H9 (cell line): ENCODE measurements at regions not wholly inside any gene's neighbourhood (a gene's known extent, or its start where the extent isn't known, plus 50 kb on each side); places are given as distances from the start of the nearest gene placed in this dataset.

Experiments used
- DNase-seq: peaks from one replicate; pipeline ENCODE4 v3.0.0-alpha.2; 2017
- H2AFZ ChIP-seq: one replicate; pipeline ENCODE4 v1.6.1; 2013; ENCODE audit warnings: mild to moderate bottlenecking, low read length, control low read depth, moderate library complexity
- H2AK5ac ChIP-seq: 2 replicates; pipeline ENCODE4 v1.6.1; 2013; ENCODE audit warnings: low read length, control low read depth, mixed read lengths; ENCODE audit not compliant: insufficient read length
- H2BK120ac ChIP-seq: one replicate; pipeline ENCODE4 v1.6.1; 2013; ENCODE audit warnings: low read depth, mild to moderate bottlenecking, low read length, control low read depth, inconsistent platforms; ENCODE audit not compliant: poor library complexity, severe bottlenecking
- H2BK12ac ChIP-seq: 2 replicates; pipeline ENCODE4 v1.6.1; 2013; ENCODE audit warnings: low read length, control low read depth, mixed read lengths, low read depth; ENCODE audit not compliant: insufficient read length
- H2BK15ac ChIP-seq: 2 replicates; pipeline ENCODE4 v1.6.1; 2013; ENCODE audit warnings: low read depth, low read length, control low read depth
- H2BK20ac ChIP-seq: one replicate; pipeline ENCODE4 v1.6.1; 2013; ENCODE audit warnings: low read depth, mild to moderate bottlenecking, low read length, control low read depth, inconsistent platforms; ENCODE audit not compliant: poor library complexity, severe bottlenecking
- H2BK5ac ChIP-seq: 2 replicates; pipeline ENCODE4 v1.6.1; 2013; ENCODE audit warnings: low read length, control low read depth, mixed read lengths; ENCODE audit not compliant: insufficient read length
- H3K14ac ChIP-seq: 2 replicates; pipeline ENCODE4 v1.6.1; 2013; ENCODE audit warnings: low read length, control low read depth; ENCODE audit not compliant: insufficient read depth
- H3K18ac ChIP-seq: 2 replicates; pipeline ENCODE4 v1.6.1; 2013; ENCODE audit warnings: low read depth, mild to moderate bottlenecking, mixed read lengths, low read length, control low read depth; ENCODE audit not compliant: insufficient read length
- H3K23ac ChIP-seq: 2 replicates; pipeline ENCODE4 v1.6.1; 2013; ENCODE audit warnings: low read length, control low read depth, mixed read lengths, low read depth; ENCODE audit not compliant: insufficient read length
- H3K23me2 ChIP-seq: 2 replicates; pipeline ENCODE4 v1.6.1; 2013; ENCODE audit warnings: low read depth, mild to moderate bottlenecking, mixed read lengths, low read length, control low read depth; ENCODE audit not compliant: insufficient read length, poor library complexity, severe bottlenecking
- H3K27ac ChIP-seq: 2 replicates; pipeline ENCODE4 v1.5.1; 2013; ENCODE audit warnings: low read length, control low read depth, mixed read lengths, low read depth; ENCODE audit not compliant: insufficient read length
- H3K27me3 ChIP-seq: 2 replicates; pipeline ENCODE4 v1.6.1; 2013; ENCODE audit warnings: low read length, control low read depth, inconsistent platforms; ENCODE audit not compliant: insufficient read depth
- H3K4ac ChIP-seq: 2 replicates; pipeline ENCODE4 v1.6.1; 2013; ENCODE audit warnings: low read depth, mild to moderate bottlenecking, control low read depth, inconsistent platforms, low read length, moderate library complexity
- H3K4me1 ChIP-seq: 2 replicates; pipeline ENCODE4 v1.6.1; 2013; ENCODE audit warnings: low read length, control low read depth, inconsistent platforms; ENCODE audit not compliant: insufficient read depth
- H3K4me2 ChIP-seq: 2 replicates; pipeline ENCODE4 v1.6.1; 2013; ENCODE audit warnings: low read length, control low read depth, mixed read lengths; ENCODE audit not compliant: insufficient read length, insufficient read depth
- H3K56ac ChIP-seq: 2 replicates; pipeline ENCODE4 v1.6.1; 2013; ENCODE audit warnings: low read depth, mild to moderate bottlenecking, mixed read lengths, low read length, control low read depth; ENCODE audit not compliant: insufficient read length
- H3K79me1 ChIP-seq: 2 replicates; pipeline ENCODE4 v1.6.1; 2013; ENCODE audit warnings: low read depth, mild to moderate bottlenecking, moderate library complexity, low read length, control low read depth, inconsistent platforms; ENCODE audit not compliant: insufficient read depth, poor library complexity, severe bottlenecking
- H3K79me2 ChIP-seq: 2 replicates; pipeline ENCODE4 v1.6.1; 2013; ENCODE audit warnings: low read length, control low read depth, inconsistent platforms; ENCODE audit not compliant: insufficient read depth
- H3K9ac ChIP-seq: 2 replicates; pipeline ENCODE4 v1.6.1; 2013; ENCODE audit warnings: low read length, control low read depth, mixed read lengths; ENCODE audit not compliant: insufficient read length; ENCODE audit errors: extremely low read depth
- H3K9me3 ChIP-seq: one replicate; pipeline ENCODE4 v1.6.1; 2013; ENCODE audit warnings: low read depth, low read length, inconsistent platforms; ENCODE audit not compliant: control insufficient read depth
- H3T11ph ChIP-seq: one replicate; pipeline ENCODE4 v1.6.1; 2013; ENCODE audit warnings: mild to moderate bottlenecking, low read length, control low read depth, inconsistent platforms
- H4K20me1 ChIP-seq: one replicate; pipeline ENCODE4 v1.6.1; 2013; ENCODE audit not compliant: control insufficient read depth, insufficient read length, insufficient read depth
- H4K5ac ChIP-seq: 2 replicates; pipeline ENCODE4 v1.6.1; 2013; ENCODE audit warnings: low read depth, mild to moderate bottlenecking, mixed read lengths, low read length, control low read depth; ENCODE audit not compliant: insufficient read length
- H4K8ac ChIP-seq: replicated peaks from 2 replicates; pipeline ENCODE4 v1.6.1; 2013; ENCODE audit warnings: low read length, control low read depth, mixed read lengths, low read depth; ENCODE audit not compliant: insufficient read length
- H4K91ac ChIP-seq: 2 replicates; pipeline ENCODE4 v1.6.1; 2013; ENCODE audit warnings: low read depth, mild to moderate bottlenecking, moderate library complexity, mixed read lengths, low read length, control low read depth; ENCODE audit not compliant: insufficient read length
- H3K27ac Mint-ChIP-seq, 3 experiments: 2 replicates in 2 of 3; 3 replicates in 1 of 3; pipeline ENCODE4 v1.8.0; 2020 to 2021; ENCODE audit warnings: mixed read lengths in 3 of 3, mild to moderate bottlenecking in 1 of 3, moderate library complexity in 1 of 3
- H3K27me3 Mint-ChIP-seq: 2 replicates; pipeline ENCODE4 v1.8.0; 2021; ENCODE audit warnings: low read depth, mild to moderate bottlenecking, moderate library complexity, mixed read lengths
- H3K36me3 Mint-ChIP-seq, 3 experiments: 2 replicates in 2 of 3; 3 replicates in 1 of 3; pipeline ENCODE4 v1.8.0; 2020 to 2021; ENCODE audit warnings: low read depth in 3 of 3, mixed read lengths in 3 of 3; ENCODE audit not compliant: insufficient read depth in 1 of 3
- H3K4me1 Mint-ChIP-seq, 2 experiments: 2 replicates each; pipeline ENCODE4 v1.8.0; 2020; ENCODE audit warnings: mixed read lengths in 2 of 2
- H3K4me3 Mint-ChIP-seq, 2 experiments: 2 replicates in 1 of 2; 3 replicates in 1 of 2; pipeline ENCODE4 v1.8.0; 2020 to 2021; ENCODE audit warnings: mild to moderate bottlenecking in 2 of 2, mixed read lengths in 2 of 2, moderate library complexity in 1 of 2
- H3K9me3 Mint-ChIP-seq, 2 experiments: 2 replicates in 1 of 2; 3 replicates in 1 of 2; pipeline ENCODE4 v1.8.0; 2020; ENCODE audit warnings: mild to moderate bottlenecking in 2 of 2, mixed read lengths in 2 of 2, moderate library complexity in 1 of 2
- TF ChIP-seq, protein P1 (sequence below): fragments of 200-600 bp; sonication (generic); conservative IDR thresholded peaks from 3 replicates; pipeline ENCODE4 v1.8.0; 2021; ENCODE audit warnings: antibody characterized with exemption, mild to moderate bottlenecking

DNA sequence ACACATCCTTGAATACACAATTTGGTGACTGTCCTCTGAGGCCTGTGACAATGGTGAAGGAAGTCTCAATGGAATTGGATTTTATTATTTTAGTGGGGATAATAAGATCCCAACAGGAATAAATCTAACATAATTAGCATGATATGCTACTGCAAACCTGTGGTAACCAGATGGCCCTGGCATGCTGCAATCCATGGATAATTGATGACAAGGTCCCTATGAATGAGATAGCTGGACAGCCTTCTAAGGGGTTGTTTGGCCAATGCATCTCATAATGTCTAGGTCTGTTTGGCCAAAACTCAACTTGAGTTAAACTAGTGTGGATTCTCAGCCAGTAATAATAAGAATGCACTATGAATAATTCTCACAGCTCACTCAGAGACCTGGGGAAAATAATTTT, 145.3 kb upstream of the GALNTL6 start:
- Histone ChIP-seq H3K4me2 (no peak overlapping the region), H3K23me2 (no peaks in the 10 kb centered on the region), H2BK15ac (no peak overlapping the region), H3K9ac (no peak overlapping the region), H4K91ac (no peak overlapping the region), H3K27ac (no peak overlapping the region), H3K9me3 (no peaks in the 10 kb centered on the region), H3K79me2 (no peaks in the 10 kb centered on the region), H2BK5ac (no peak overlapping the region), H3K14ac (no peak overlapping the region), H2AK5ac (no peak overlapping the region), H3K27me3 (no peaks in the 10 kb centered on the region), H2BK12ac (no peak overlapping the region), H2BK120ac (no peak overlapping the region), H4K8ac (no peak overlapping the region), H3K18ac (no peak overlapping the region), H2AFZ (no peak overlapping the region), H4K5ac (no peak overlapping the region), H3K23ac (no peak overlapping the region), H3T11ph (no peak overlapping the region), H3K79me1 (no peaks in the 10 kb centered on the region), H3K4me1 (no peaks in the 10 kb centered on the region), H2BK20ac (no peak overlapping the region), H3K56ac (no peak overlapping the region), H4K20me1 (no peaks in the 10 kb centered on the region), H3K4ac (no peak overlapping the region)
- no peaks in the 10 kb centered on the region for H3K27me3 Mint-ChIP-seq
- no peaks in the 10 kb centered on the region for H3K9me3 Mint-ChIP-seq
- no peaks in the 10 kb centered on the region for H3K36me3 Mint-ChIP-seq
- TF ChIP-seq, protein P1, sequence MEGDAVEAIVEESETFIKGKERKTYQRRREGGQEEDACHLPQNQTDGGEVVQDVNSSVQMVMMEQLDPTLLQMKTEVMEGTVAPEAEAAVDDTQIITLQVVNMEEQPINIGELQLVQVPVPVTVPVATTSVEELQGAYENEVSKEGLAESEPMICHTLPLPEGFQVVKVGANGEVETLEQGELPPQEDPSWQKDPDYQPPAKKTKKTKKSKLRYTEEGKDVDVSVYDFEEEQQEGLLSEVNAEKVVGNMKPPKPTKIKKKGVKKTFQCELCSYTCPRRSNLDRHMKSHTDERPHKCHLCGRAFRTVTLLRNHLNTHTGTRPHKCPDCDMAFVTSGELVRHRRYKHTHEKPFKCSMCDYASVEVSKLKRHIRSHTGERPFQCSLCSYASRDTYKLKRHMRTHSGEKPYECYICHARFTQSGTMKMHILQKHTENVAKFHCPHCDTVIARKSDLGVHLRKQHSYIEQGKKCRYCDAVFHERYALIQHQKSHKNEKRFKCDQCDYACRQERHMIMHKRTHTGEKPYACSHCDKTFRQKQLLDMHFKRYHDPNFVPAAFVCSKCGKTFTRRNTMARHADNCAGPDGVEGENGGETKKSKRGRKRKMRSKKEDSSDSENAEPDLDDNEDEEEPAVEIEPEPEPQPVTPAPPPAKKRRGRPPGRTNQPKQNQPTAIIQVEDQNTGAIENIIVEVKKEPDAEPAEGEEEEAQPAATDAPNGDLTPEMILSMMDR, result no peak
- no peak overlapping the region for H3K4me3 Mint-ChIP-seq
- H3K27ac Mint-ChIP-seq, result no peak overlapping the region
- 0 out of 4 replicates have a peak, but pooled peaks cover 0 to under 1% of the 10 kb centered on the region in 2 experiments for H3K4me1 Mint-ChIP-seq
- DNase-seq, result no peak
